Adrenal gland (tissue), 9 donors: ENCODE measurements at regions not wholly inside any gene's neighbourhood (a gene's known extent, or its start where the extent isn't known, plus 50 kb on each side); places are given as distances from the start of the nearest gene placed in this dataset.
A peak's percentile ranks its signal among the peaks of the same experiment; 100 is the strongest.
"Not testable (repeated sequence)": the region's sequence is repeated elsewhere in the genome, so short reads cannot be mapped to it uniquely, and the experiment has no call there.

Experiments used
- DNase-seq, 7 donors: peaks; one replicate each; pipeline ENCODE4 v3.0.0-alpha.2; 2019 to 2020
- H3K27ac ChIP-seq, 5 donors: fragments of 200-600 bp; sonication (generic) in 4 of 5; 1 replicate in 3 of 5; 2 replicates in 2 of 5; pipeline versions ENCODE4 v1.5.1 to v1.8.0; 2016 to 2020; ENCODE audit warnings: mild to moderate bottlenecking in 1 of 5
- H3K27me3 ChIP-seq: fragments of 200-600 bp; 2 replicates; pipeline ENCODE4 v1.8.0; 2021
- H3K36me3 ChIP-seq, 2 donors: fragments of 200-600 bp; replicated peaks in 1 of 2; 1 replicate in 1 of 2; 2 replicates in 1 of 2; pipeline versions ENCODE4 v1.5.1 to v1.8.0; 2018 to 2022
- H3K4me1 ChIP-seq, 2 donors: fragments of 200-600 bp; replicated peaks in 1 of 2; 1 replicate in 1 of 2; 2 replicates in 1 of 2; pipeline versions ENCODE4 v1.5.1 to v1.8.0; 2018 to 2021
- H3K4me3 ChIP-seq, 4 donors: fragments of 200-600 bp; sonication (generic) in 3 of 4; one replicate each; pipeline ENCODE4 v1.5.1; 2016 to 2018
- H3K9me3 ChIP-seq, 3 donors: fragments of 200-600 bp; sonication (generic) in 1 of 3; replicated peaks in 1 of 3; 1 replicate in 2 of 3; 2 replicates in 1 of 3; pipeline versions ENCODE4 v1.5.1 to v1.8.0; 2016 to 2021
- CTCF ChIP-seq, 6 experiments: fragments of 450-650 bp in 4 of 6; fragments of 200-600 bp in 2 of 6; sonication (generic) in 1 of 6; IDR thresholded peaks; 1 replicate in 5 of 6; 2 replicates in 1 of 6; pipeline versions ENCODE4 v1.5.1 to v1.8.0; 2016 to 2021; ENCODE audit warnings: antibody characterized with exemption in 6 of 6, mild to moderate bottlenecking in 2 of 6, moderate library complexity in 1 of 6
- POLR2A ChIP-seq, 2 donors: fragments of 450-650 bp; IDR thresholded peaks; one replicate each; pipeline ENCODE4 v1.6.1; 2017; ENCODE audit warnings: antibody characterized with exemption in 2 of 2, mild to moderate bottlenecking in 2 of 2, moderate library complexity in 1 of 2
- WGBS, 4 donors: extraction: QIAGEN DNeasy Blood & Tissue Kit in 2 of 4; methylation state at CpG; one replicate each; pipeline versions ENCODE4 v1.1.5 to v1.1.7; 2013 to 2017; 5-methylcytosine and 5-hydroxymethylcytosine counted together
- intact Hi-C, 2 donors: fragments of 100-400 bp; cut with DNase I; formaldehyde crosslinking; loops; one replicate each; pipeline versions ENCODE4 v1.14.1 to v1.15.0; 2022 to 2023
- donor health status: healthy with polysubstance abuse.
- donor health status: Bipolar disorder and iron deficiency.
- donor health status: DM: yes; HTN: yes; CAD: no.
- donor health status: DM: no; HTN: no; CAD: no.
- donor health status: DM: no; HTN: no; CAD: no.

GRCh38 chr5:52275639-52276038 lies 512.1 kb upstream of the ITGA1 start:
- no peak for DNase-seq
- no peaks in the 10 kb centered on the region for H3K4me1 ChIP-seq
- H3K9me3 ChIP-seq, result no peaks in the 10 kb centered on the region
- H3K27ac ChIP-seq, result no peak overlapping the region
- no peak overlapping the region for H3K4me3 ChIP-seq
- TF ChIP-seq POLR2A (IDR thresholded peaks at IDR 0.05) (no peak), CTCF (IDR thresholded peaks at IDR 0.05) (no peak)
- intact Hi-C loops, result no loop called here
- no peaks in the 10 kb centered on the region for H3K36me3 ChIP-seq
- no peaks in the 10 kb centered on the region for H3K27me3 ChIP-seq

GRCh38 chr5:52277101-52277500 lies 510.6 kb upstream of the ITGA1 start:
- DNase-seq, result no peak
- WGBS, 4 donors, result 86 to 100% (median 90%) methylated on average over 2 of the region's 2 CpGs

DNA sequence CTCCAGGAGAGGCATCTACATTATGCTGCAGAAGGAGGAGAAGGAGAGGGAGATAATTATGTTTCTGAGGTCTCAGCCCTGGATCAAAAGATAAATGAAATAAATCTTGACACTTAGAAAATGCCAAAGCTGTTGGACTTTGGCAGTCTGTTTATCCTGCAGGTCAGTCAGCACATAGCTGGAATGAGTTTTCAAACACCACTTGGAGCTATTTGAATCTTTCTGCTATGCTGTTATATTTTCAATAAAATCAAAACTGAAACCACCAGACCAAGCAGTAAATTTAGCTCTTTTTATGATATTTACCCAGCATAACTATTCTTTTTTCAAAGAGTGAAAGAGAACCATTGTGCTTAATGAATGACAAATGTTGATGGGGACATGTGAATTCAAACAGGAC lies 505.1 kb upstream of the ITGA1 start:
- intact Hi-C loops, result no loop called here
- Histone ChIP-seq H3K9me3 (no peaks in the 10 kb centered on the region), H3K27ac (no peak overlapping the region), H3K4me1 (no peaks in the 10 kb centered on the region), H3K36me3 (no peaks in the 10 kb centered on the region), H3K27me3 (no peaks in the 10 kb centered on the region), H3K4me3 (no peak overlapping the region)
- no peak for TF ChIP-seq POLR2A (IDR thresholded peaks at IDR 0.05)
- TF ChIP-seq CTCF (IDR thresholded peaks at IDR 0.05), result no peak
- no peak for DNase-seq

More at GRCh38 chr5:52277101-52277500, 510.6 kb upstream of the ITGA1 start:
- no peaks in the 10 kb centered on the region for H3K4me1 ChIP-seq
- H3K36me3 ChIP-seq, result no peaks in the 10 kb centered on the region
- intact Hi-C loops, result no loop called here
- no peak for TF ChIP-seq POLR2A (IDR thresholded peaks at IDR 0.05)
- TF ChIP-seq CTCF (IDR thresholded peaks at IDR 0.05), result no peak
- H3K27me3 ChIP-seq, result no peaks in the 10 kb centered on the region
- no peak overlapping the region for H3K4me3 ChIP-seq
- no peak overlapping the region for H3K27ac ChIP-seq
- no peaks in the 10 kb centered on the region for H3K9me3 ChIP-seq

- DNase-seq, result peak; percentile 67 to 85 (median 80)
- H3K4me1 ChIP-seq, result no peaks in the 10 kb centered on the region
- no peaks in the 10 kb centered on the region for H3K36me3 ChIP-seq
- 36 to 50% (median 44%) methylated on average over 1 of the region's 1 CpG for WGBS, 4 donors
- TF ChIP-seq POLR2A (IDR thresholded peaks at IDR 0.05), result no peak
- H3K9me3 ChIP-seq, result no peaks in the 10 kb centered on the region
- intact Hi-C loops, result no loop called here
- no peaks in the 10 kb centered on the region for H3K27me3 ChIP-seq
- no peak overlapping the region for H3K27ac ChIP-seq
- H3K4me3 ChIP-seq, result no peak overlapping the region
Observed at GRCh38 chr5:52283221-52283620, 504.5 kb upstream of the ITGA1 start.

GRCh38 chr5:52300703-52301372 lies 486.9 kb upstream of the ITGA1 start:
- 56 to 66% (median 64%) methylated on average over 2 of the region's 2 CpGs for WGBS, 4 donors
- DNase-seq, result no peak
- no peaks in the 10 kb centered on the region for H3K9me3 ChIP-seq
- no peak for TF ChIP-seq POLR2A (IDR thresholded peaks at IDR 0.05)
- TF ChIP-seq CTCF (IDR thresholded peaks at IDR 0.05), result no peak
- intact Hi-C loops, result no loop called here
- no peaks in the 10 kb centered on the region for H3K4me1 ChIP-seq
- no peaks in the 10 kb centered on the region for H3K36me3 ChIP-seq
- H3K4me3 ChIP-seq, result no peak overlapping the region
- H3K27ac ChIP-seq, result no peak overlapping the region
- no peaks in the 10 kb centered on the region for H3K27me3 ChIP-seq

- H3K4me3 ChIP-seq, H3K36me3 ChIP-seq, H3K27me3 ChIP-seq, intact Hi-C loops, H3K27ac ChIP-seq, H3K9me3 ChIP-seq, DNase-seq, H3K4me1 ChIP-seq: not testable (repeated sequence)
- 75 to 82% (median 80%) methylated on average over 9 of the region's 9 CpGs for WGBS, 4 donors
Observed at GRCh38 chr5:52304816-52305215, 482.9 kb upstream of the ITGA1 start.
